Left lobe of liver (tissue), 2 donors: ENCODE measurements at regions not wholly inside any gene's neighbourhood (a gene's known extent, or its start where the extent isn't known, plus 50 kb on each side); places are given as distances from the start of the nearest gene placed in this dataset.
"Not testable (repeated sequence)": the region's sequence is repeated elsewhere in the genome, so short reads cannot be mapped to it uniquely, and the experiment has no call there.

Experiments used
- ATAC-seq: fragments of 200-7000 bp; cut with Tn5 transposase; one replicate; pipeline ENCODE4 v1.9.1; 2020; ENCODE audit warnings: mild to moderate bottlenecking, moderate library complexity
- DNase-seq: peaks from one replicate; pipeline ENCODE4 v3.0.0-alpha.2; 2020; ENCODE audit warnings: low spot score
- donor health status: DM: no; HTN: no; CAD: no; lungs with moderate emphysema.
- donor health status: DM: no; HTN: yes; CAD: no.

DNA sequence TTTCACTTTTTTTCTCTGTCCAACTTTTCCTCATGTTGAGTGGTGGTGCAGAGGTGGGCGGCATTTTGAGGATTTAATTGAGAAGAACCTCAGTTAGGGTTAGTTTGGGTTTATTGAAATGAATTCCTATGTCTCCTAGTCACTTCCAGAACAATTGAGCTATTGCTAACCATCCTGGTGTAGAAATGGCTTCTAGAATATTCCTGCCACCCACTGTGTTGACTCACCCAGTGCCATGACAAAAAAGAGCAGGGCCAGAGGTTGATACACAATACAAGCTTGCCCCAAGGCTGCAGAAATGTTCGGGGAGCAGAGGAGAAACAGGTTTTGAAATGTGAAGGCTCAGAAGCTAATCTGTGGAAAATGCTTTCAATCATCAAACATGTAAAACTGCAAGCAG is 167.1 kb upstream of the TRIB2 start:
- DNase-seq: no peak

DNA sequence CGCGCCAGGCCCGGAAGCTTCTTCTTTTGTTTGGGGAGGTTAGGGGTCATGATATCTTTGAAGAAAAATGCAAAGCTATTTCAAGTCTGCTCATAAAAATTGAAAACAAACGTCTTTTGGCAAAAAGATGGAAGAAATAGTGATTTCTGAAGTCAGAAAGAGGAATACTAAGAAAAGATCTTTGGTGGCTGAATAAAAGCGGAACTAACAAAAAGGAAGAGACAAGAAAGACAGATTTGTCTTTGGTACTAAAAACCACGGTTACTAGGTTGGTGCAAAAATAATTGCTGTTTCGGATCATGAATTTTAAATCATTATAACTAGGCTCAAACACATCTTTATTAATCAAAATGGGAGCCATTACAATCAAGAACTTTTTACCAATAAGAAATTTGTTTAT is 164.6 kb upstream of the TRIB2 start:
- no peak for ATAC-seq

More for the DNA sequence above, 167.1 kb upstream of the TRIB2 start:
- no peak for ATAC-seq

GRCh38 chr2:12554224-12555011 is 162.3 kb upstream of the TRIB2 start:
- no peak for ATAC-seq
- DNase-seq: no peak

More for the DNA sequence above, 164.6 kb upstream of the TRIB2 start:
- no peak for DNase-seq

GRCh38 chr2:12555012-12555645 is 161.6 kb upstream of the TRIB2 start:
- no peak for ATAC-seq

GRCh38 chr2:12556762-12557161 is 160.0 kb upstream of the TRIB2 start:
- ATAC-seq: no peak
- DNase-seq: no peak

More at GRCh38 chr2:12555012-12555645, 161.6 kb upstream of the TRIB2 start:
- no peak for DNase-seq

GRCh38 chr2:12557688-12558087 is 159.0 kb upstream of the TRIB2 start:
- ATAC-seq (no peak), DNase-seq (no peak)

GRCh38 chr2:12558519-12558918 is 158.2 kb upstream of the TRIB2 start:
- DNase-seq: no peak
- ATAC-seq: no peak

DNA sequence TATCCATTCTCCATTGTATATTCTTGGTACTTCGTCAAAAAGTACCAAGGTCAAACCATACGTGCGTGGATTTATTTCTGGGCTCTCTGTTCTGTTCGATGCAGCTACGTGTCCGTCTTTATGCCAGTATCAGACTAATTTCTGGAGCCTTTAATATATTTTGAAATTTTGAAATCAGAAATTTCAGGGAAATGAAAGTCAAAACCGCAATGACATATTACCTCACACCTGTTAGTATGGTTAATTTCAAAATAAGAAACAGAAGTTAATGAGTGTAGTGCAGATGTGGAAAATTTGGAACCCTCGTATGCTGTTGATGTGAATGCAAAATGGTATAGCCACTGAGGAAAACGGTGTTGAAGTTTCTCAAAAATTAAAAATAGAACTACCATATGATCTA is 156.1 kb upstream of the TRIB2 start:
- DNase-seq: no peak
- ATAC-seq: no peak

DNA sequence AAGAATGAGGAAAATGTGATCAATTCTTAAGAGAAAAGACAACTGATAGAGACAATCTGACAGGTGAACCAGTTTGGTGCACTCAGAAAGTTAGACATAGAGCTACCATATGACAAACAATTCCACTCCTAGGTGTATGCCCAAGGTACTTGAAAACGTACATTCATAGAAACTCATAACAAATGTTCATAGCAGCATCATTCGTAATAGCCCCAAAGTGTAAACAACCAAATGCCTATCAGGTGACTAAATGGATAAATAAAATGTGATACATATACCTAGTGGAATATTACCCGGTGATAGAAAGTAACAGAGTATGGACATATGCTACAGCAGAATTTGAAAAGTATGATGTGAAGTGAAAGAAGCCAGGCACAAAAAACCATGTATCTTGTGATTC is 149.3 kb upstream of the TRIB2 start:
- ATAC-seq (no peak), DNase-seq (no peak)

GRCh38 chr2:12569510-12569909 is 147.2 kb upstream of the TRIB2 start:
- not testable (repeated sequence) for ATAC-seq, DNase-seq

- DNase-seq, ATAC-seq: not testable (repeated sequence)
These were observed 146.8 kb upstream of the TRIB2 start for GRCh38 chr2:12569929-12570328.

DNA sequence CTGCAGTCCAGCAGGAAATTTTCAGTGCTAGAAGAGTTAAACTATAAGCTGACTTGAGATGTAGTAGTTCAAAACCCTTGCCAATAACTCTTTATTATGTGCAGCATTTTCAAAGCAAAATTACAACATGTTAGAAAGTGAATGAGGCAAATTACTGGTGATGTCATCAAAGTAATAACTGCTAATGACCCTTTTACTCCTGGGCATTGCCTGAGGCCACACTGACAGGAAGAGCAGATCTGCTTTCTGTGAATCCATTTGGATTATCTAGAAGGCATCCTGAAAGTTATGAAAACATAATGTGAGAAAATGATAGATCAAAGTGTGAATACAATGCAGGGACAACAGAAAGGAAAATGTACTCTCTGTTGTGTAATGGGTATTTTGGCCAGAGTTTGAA is 139.6 kb upstream of the TRIB2 start:
- no peak for ATAC-seq
- no peak for DNase-seq

- no peak for ATAC-seq
- no peak for DNase-seq
These were observed 139.0 kb upstream of the TRIB2 start for GRCh38 chr2:12577567-12578253.

DNA sequence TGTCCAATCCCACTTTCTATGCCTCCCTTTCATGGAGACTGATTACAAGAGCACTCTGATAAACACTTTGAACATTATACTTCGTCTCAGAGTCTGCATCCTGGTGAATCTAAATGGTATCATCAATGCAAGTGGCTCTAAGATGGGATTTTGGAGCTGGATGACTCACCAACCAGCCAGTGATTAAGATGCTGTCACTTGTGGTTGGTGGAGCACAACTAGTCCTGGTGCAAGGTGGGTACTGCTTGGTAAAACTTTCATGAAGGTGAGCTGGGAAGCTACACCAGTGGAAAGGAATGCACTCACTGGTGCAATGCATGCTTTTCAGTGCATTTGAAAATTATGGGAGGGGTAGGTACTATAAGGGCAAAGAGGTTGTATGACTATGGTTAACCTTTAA is 137.7 kb upstream of the TRIB2 start:
- DNase-seq (no peak), ATAC-seq (no peak)

GRCh38 chr2:12584338-12584737 is 132.4 kb upstream of the TRIB2 start:
- DNase-seq: no peak
- no peak for ATAC-seq

DNA sequence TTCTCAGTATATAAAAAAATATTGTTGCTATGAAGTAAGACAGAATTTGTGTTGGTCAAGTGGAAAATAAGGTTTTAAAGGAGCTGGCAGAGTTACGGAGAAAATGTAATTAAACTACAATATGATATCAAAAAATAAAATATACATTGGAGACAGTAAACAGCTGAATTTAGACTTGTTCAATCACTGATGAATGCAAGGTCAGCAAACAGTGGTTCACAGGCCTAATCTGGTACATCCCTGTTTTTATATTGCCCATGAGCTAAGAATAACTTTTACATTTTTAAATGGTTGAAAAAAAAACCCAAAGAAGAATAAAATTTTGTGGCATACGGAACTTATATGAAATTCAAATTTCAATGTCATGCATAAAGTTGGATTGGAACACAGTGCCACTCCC is 131.0 kb upstream of the TRIB2 start:
- no peak for ATAC-seq
- DNase-seq: no peak

- ATAC-seq (no peak), DNase-seq (no peak)
These were observed 129.5 kb upstream of the TRIB2 start for GRCh38 chr2:12587228-12587627.

GRCh38 chr2:12587729-12588522 is 128.8 kb upstream of the TRIB2 start:
- no peak for DNase-seq
- peak; percentile 48 for ATAC-seq

DNA sequence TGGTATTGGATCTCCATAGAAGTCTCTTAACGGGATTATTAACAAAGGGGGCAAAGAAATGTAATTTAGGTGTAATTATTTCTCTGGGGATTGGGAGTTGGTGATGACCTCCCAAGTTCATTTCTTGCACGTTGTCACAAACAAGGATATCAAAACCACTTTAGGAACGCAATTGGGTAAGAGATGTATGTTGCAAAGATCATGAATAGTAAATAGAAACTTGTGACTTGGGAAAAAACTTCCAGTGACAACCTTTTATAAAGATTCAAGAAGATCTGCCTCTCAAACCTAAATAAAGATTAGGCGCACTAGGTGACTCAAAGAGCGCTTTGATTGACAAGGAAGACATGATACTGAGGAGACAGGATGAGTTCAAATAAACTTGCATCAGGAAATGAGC is 127.8 kb upstream of the TRIB2 start:
- DNase-seq: no peak
- no peak for ATAC-seq

GRCh38 chr2:12589802-12590320 is 126.9 kb upstream of the TRIB2 start:
- DNase-seq: no peak

GRCh38 chr2:12592296-12592695 is 124.4 kb upstream of the TRIB2 start:
- ATAC-seq: no peak

More at GRCh38 chr2:12589802-12590320, 126.9 kb upstream of the TRIB2 start:
- no peak for ATAC-seq

More at GRCh38 chr2:12592296-12592695, 124.4 kb upstream of the TRIB2 start:
- DNase-seq: no peak
